Right renal pelvis (tissue), 4 donors: ENCODE measurements at regions not wholly inside any gene's neighbourhood (a gene's known extent, or its start where the extent isn't known, plus 50 kb on each side); places are given as distances from the start of the nearest gene placed in this dataset.
A peak's percentile ranks its signal among the peaks of the same experiment; 100 is the strongest.

Source experiments
- DNase-seq, 4 donors: peaks; one replicate each; pipeline ENCODE4 v3.0.0-alpha.2; 2013; ENCODE audit warnings: low read depth in 4 of 4, low spot score in 3 of 4, missing footprints in 1 of 4

GRCh38 chr16:31700530-31701388 lies 172.8 kb upstream of the ZNF267 start:
- peak; percentile 8 to 73 (median 61) for DNase-seq

DNA sequence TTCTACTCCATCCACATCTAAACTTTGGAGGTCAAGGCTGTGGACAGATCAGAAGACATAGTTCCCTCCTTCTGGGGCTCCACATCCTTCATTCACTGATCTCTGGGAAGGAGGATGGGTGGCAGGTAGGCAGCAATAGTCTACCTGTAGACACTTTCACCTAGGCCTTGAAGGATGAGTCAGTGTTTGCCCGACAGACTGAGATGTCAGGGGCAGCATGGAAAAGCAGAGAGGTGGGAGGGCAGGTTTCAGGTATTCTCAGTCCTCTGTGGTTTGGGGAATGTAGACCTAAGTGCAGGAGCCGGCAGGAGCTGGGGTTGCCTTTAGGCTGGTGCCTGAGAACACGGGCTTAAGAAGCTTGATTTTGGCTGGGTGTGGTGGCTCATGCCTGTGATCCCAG lies 171.9 kb upstream of the ZNF267 start:
- DNase-seq, result no peak

DNA sequence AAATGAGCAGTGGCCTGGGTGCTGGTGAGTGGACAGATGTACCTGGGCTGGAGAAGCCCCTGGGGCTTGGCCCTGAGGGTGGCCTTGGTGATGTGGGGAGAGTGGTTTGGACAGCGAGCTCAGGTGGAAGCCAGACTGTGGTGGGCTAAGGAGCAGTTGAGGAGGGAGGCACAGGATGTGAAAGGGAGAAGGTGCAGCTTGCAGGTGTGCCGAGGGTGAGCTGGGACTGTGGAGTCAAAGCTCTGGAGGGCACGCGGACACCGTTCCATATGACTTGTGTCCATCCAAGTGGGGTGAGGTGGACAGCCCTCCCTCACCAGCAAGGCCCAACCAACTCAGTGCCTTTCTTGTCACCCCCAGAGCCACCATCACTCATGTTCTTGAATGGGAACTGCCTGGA lies 170.8 kb upstream of the ZNF267 start:
- no peak for DNase-seq

GRCh38 chr16:31703526-31704128 lies 170.0 kb upstream of the ZNF267 start:
- no peak for DNase-seq

DNA sequence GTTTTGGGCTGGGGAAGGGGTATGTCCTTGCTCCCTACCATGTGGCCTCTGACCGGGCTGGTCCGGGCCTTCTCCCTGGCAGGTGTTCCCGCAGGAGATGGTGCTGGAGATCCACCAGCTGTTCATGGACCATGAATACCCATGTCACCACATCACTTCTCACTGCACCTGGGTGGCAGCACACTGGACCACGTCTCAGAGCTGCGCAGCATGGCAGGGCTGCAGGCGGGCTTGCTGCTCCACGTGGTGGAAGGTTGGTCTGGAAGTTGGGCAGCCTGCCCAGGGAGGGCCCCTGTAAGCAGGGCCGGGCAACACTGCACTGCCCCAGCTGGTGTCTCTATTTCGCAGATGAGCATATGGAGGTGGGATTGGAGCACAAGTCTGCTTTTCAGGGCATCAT lies 169.5 kb upstream of the ZNF267 start:
- DNase-seq, result no peak

- DNase-seq, result no peak
Observed at GRCh38 chr16:31705371-31705770, 168.2 kb upstream of the ZNF267 start.

GRCh38 chr16:31706318-31706717 lies 167.3 kb upstream of the ZNF267 start:
- no peak for DNase-seq

- no peak for DNase-seq
Observed at GRCh38 chr16:31706925-31707324, 166.7 kb upstream of the ZNF267 start.

- no peak for DNase-seq
Observed at GRCh38 chr16:31707743-31708335, 165.8 kb upstream of the ZNF267 start.

DNA sequence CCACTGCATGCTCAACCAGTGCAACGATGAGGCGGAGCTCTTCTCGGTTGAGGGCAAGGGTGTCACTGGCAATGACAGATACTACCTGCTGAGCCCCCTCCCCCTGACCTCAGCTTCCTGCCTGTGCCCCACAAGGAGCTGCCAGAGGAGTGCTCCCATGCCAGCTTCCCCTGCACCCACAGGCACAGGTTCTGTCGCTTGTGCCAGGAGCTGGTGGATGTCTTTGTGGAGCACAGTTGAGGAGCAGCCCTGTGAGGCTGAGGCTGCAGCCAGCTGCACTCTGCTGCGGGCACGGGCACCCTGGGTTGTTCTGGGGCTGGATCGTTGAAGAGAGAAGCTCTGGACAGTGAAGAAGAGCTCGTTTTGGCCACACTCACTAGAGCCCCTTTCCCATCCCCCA lies 165.3 kb upstream of the ZNF267 start:
- no peak for DNase-seq

- DNase-seq, result no peak
Observed at GRCh38 chr16:31709181-31709580, 164.4 kb upstream of the ZNF267 start.

- DNase-seq, result no peak
Observed at GRCh38 chr16:31710134-31710533, 163.5 kb upstream of the ZNF267 start.

- no peak for DNase-seq
Observed at GRCh38 chr16:31710880-31711279, 162.7 kb upstream of the ZNF267 start.

DNA sequence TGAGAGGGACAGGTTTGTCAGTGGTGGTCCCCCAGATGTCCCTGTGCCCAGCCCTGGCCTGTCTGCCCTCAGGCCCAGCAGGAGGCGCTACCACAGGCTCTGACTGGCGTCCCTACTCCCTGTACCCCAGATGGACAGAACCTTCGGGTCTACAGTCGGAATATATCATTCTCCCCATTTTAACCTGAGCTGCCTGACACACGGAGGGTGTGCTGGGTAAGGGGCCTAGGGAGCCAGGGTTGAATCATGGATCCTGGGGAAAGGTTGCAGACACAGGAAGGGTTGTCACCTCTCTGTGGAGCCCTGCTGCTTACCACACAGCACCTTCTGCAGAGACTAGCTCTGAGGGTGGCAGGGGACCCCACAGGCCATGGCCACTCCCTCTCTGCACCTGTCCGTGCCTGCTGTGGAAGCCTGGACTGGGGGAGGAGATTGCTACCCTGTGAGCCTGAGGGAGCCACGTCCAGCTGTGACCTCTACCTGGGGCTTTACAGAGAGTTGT lies 162.2 kb upstream of the ZNF267 start:
- DNase-seq, result no peak

- DNase-seq, result no peak
Observed at GRCh38 chr16:31712064-31712540, 161.5 kb upstream of the ZNF267 start.

DNA sequence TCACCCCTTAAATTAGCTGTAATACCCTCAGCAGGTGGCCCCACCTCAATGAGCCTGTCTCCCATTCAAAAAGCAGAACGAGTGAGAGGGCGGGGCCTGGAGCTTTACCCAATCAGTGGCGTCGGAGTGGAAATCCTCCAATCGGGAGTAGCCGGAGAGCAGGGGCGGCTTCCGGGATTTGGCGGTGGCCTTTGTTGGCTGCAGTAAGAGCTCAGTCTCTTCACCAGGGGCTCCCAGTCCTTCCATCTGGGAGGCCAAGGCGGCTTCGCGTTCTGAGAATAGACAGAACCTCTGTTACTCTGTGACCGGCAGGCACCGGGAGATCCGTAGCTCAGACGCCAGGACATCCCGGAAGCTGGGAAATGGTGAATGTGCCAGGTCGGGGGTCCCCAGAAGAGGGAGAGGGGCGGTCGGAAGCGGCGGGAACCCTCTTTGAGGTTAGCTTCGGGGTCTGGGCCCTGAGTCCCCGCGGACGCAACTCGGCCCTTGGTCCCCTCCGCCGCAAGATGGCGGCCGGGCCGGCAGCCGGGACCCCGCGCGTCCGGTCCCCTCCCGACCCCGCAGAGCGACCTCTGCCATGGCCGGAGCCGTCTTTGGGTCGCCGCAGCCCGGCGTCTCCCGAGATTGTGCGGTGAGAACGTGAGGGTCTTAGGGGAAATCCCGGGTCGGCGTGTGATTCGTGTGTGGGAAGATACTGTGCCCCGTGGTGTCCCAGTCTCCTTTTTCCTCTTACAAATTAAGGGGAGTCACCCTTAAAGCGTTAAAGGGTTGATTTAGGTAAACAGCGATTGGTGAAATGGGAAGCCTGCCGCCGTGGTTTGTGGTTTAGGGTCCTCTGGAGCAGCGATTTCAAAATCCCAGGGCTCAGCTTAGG lies 160.3 kb upstream of the ZNF267 start:
- DNase-seq, result peak; percentile 80 to 90 (median 84)

GRCh38 chr16:31713945-31714902 lies 159.4 kb upstream of the ZNF267 start:
- no peak for DNase-seq

- DNase-seq, result no peak
Observed at GRCh38 chr16:31714903-31715504, 158.6 kb upstream of the ZNF267 start.

DNA sequence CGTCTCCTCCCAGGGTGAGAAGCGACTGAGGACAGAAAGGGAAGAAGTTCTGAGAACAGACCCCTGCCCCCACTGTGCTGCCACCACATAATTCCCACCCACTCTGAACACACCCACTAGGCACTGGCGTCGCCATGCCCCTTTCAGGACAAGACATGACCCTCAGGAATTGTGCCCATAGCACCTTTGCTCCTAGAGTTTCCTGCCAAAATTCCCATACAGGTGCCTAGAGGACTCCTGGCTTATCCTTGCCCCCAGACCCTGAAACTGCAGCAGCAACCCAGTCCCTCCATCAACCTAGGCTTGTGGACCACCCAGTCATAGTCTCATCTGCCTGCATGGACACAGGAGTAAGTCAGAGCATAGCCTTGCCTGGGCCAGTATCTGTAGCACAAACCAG lies 157.7 kb upstream of the ZNF267 start:
- no peak for DNase-seq
